Breast epithelium (tissue), 3 donors: ENCODE measurements at regions not wholly inside any gene's neighbourhood (a gene's known extent, or its start where the extent isn't known, plus 50 kb on each side); places are given as distances from the start of the nearest gene placed in this dataset.

Source experiments
- POLR2A ChIP-seq: fragments of 450-650 bp; IDR thresholded peaks from one replicate; pipeline ENCODE4 v1.6.1; 2016; ENCODE audit warnings: antibody characterized with exemption, mild to moderate bottlenecking, moderate library complexity
- TF ChIP-seq, protein P1 (sequence below), 3 donors: fragments of 450-650 bp; IDR thresholded peaks; one replicate each; pipeline ENCODE4 v1.5.1; 2016 to 2017; ENCODE audit warnings: antibody characterized with exemption in 3 of 3, mild to moderate bottlenecking in 3 of 3, moderate library complexity in 3 of 3

DNA sequence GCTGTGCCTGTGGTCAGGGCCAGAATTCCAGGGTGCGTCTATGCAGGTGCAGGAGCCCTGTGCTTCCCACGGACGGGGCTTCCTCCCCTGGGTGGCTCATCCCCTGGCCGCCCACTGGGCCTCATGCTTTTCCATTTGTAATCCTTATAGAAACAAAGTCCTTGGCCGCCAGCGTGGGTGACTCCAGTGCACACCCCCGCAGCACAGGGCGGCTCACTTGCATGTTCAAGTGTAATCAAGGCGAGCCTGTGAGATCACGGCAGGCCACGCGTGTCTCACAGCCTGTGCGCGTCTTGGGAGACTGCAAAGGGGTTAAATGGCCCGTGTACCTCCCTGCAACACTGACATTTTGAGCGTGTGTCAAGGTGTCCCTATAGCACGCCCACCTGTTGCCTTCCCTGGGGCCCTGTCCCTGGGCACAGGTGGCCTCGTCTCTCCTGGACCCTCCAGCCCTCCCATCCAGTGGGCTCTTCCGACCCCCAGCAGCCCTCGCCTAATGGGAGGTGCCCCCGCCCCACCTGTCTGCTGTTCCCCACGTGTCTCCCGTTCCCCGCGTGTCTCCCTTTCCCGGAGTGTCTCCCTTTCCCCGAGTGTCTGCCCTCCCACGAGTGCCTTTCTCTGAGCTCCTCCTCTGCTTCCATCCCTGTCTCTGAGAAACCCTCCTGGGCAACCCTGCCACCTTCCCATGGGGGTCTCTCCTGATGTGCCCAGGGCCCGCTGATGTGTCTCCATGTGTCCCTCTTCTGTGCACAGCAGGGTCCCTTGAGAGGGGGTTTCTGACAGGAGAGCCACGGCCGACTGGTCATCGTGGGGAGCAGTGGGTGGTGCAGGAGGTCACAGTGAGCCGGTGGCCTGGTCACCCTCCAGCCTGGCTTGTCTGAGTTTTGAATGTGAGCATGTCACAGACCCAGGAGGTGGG, 1215.3 kb downstream of the BRD1 start:
- TF ChIP-seq, protein P1, sequence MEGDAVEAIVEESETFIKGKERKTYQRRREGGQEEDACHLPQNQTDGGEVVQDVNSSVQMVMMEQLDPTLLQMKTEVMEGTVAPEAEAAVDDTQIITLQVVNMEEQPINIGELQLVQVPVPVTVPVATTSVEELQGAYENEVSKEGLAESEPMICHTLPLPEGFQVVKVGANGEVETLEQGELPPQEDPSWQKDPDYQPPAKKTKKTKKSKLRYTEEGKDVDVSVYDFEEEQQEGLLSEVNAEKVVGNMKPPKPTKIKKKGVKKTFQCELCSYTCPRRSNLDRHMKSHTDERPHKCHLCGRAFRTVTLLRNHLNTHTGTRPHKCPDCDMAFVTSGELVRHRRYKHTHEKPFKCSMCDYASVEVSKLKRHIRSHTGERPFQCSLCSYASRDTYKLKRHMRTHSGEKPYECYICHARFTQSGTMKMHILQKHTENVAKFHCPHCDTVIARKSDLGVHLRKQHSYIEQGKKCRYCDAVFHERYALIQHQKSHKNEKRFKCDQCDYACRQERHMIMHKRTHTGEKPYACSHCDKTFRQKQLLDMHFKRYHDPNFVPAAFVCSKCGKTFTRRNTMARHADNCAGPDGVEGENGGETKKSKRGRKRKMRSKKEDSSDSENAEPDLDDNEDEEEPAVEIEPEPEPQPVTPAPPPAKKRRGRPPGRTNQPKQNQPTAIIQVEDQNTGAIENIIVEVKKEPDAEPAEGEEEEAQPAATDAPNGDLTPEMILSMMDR (IDR thresholded peaks at IDR 0.05), result no peak
- TF ChIP-seq POLR2A, result no peak
